PC-3 (cell line): ENCODE measurements at regions not wholly inside any gene's neighbourhood (a gene's known extent, or its start where the extent isn't known, plus 50 kb on each side); places are given as distances from the start of the nearest gene placed in this dataset.
A peak's percentile ranks its signal among the peaks of the same experiment; 100 is the strongest.

ENCODE experiments used
- ATAC-seq: fragments of 200-7000 bp; cut with Tn5 transposase; 2 replicates; pipeline ENCODE4 v1.9.1; 2020; ENCODE audit warnings: mild to moderate bottlenecking, moderate library complexity
- BruUV-seq: library from RNA; stranded (reverse); fragments of 400-500 nt; replicated peaks from 2 replicates; lab custom pipeline; 2021; lab: Mats Ljungman, UMichigan
- CTCF ChIA-PET: fragments of 300-600 bp; sonication (Branson Sonifier 250); formaldehyde crosslinking; loops from one replicate; lab custom pipeline; 2022; ENCODE audit warnings: antibody characterized with exemption; lab: Charles Lee
- POLR2A ChIA-PET: fragments of 300-600 bp; sonication (Branson Sonifier 250); formaldehyde crosslinking; loops from one replicate; lab custom pipeline; 2022; ENCODE audit warnings: antibody characterized with exemption; ENCODE audit not compliant: unreplicated experiment; lab: Charles Lee
- DNase-seq: peaks from one replicate; pipeline ENCODE4 v3.0.0-alpha.2; 2015
- H2AFZ ChIP-seq: fragments of 300-600 bp; sonication (generic); 2 replicates; pipeline ENCODE4 v1.6.0; 2016; ENCODE audit warnings: antibody characterized with exemption, low read length
- H3F3A ChIP-seq: fragments of 300-600 bp; sonication (generic); one replicate; pipeline ENCODE4 v1.6.0; 2017; ENCODE audit warnings: antibody characterized with exemption, low read length, control low read depth, mild to moderate bottlenecking; ENCODE audit not compliant: unreplicated experiment
- H3K27ac ChIP-seq: fragments of 300-600 bp; sonication (generic); 2 replicates; pipeline ENCODE4 v1.5.1; 2016; ENCODE audit warnings: mild to moderate bottlenecking, low read length
- H3K27me3 ChIP-seq: fragments of 300-600 bp; sonication (generic); 2 replicates; pipeline ENCODE4 v1.6.1; 2016; ENCODE audit warnings: low read length, mixed read lengths
- H3K36me3 ChIP-seq: fragments of 300-600 bp; sonication (generic); 2 replicates; pipeline ENCODE4 v1.6.1; 2016; ENCODE audit warnings: low read depth, mixed run types, low read length, mixed read lengths
- H3K4me1 ChIP-seq: fragments of 300-600 bp; sonication (generic); 2 replicates; pipeline ENCODE4 v1.5.1; 2016; ENCODE audit warnings: low read length; ENCODE audit not compliant: insufficient read depth
- H3K4me2 ChIP-seq: fragments of 300-600 bp; sonication (generic); 2 replicates; pipeline ENCODE4 v1.6.0; 2016; ENCODE audit warnings: low read length
- H3K4me3 ChIP-seq: fragments of 300-600 bp; sonication (generic); 2 replicates; pipeline ENCODE4 v1.5.1; 2016; ENCODE audit warnings: mild to moderate bottlenecking, low read length, mixed read lengths
- H3K79me2 ChIP-seq: fragments of 300-600 bp; sonication (generic); 2 replicates; pipeline ENCODE4 v1.6.1; 2017; ENCODE audit warnings: low read length, mixed read lengths
- H3K9ac ChIP-seq: fragments of 300-600 bp; sonication (generic); 2 replicates; pipeline ENCODE4 v1.6.0; 2016; ENCODE audit warnings: mild to moderate bottlenecking, low read length
- H3K9me2 ChIP-seq: fragments of 300-600 bp; sonication (generic); replicated peaks from 2 replicates; pipeline ENCODE4 v1.6.1; 2016; ENCODE audit warnings: mixed run types, low read length, mixed read lengths
- H3K9me3 ChIP-seq: fragments of 300-600 bp; sonication (generic); 2 replicates; pipeline ENCODE4 v1.6.1; 2016; ENCODE audit warnings: low read length, mixed read lengths
- H4K20me1 ChIP-seq: fragments of 300-600 bp; sonication (generic); 2 replicates; pipeline ENCODE4 v1.6.1; 2016; ENCODE audit warnings: low read length, mixed read lengths
- EZH2 ChIP-seq: fragments of 300-600 bp; sonication (generic); IDR thresholded peaks from one replicate; pipeline ENCODE4 v1.6.1; 2017; ENCODE audit warnings: antibody characterized with exemption, mild to moderate bottlenecking, low read length; ENCODE audit not compliant: unreplicated experiment
- EZH2phosphoT487 ChIP-seq: fragments of 300-600 bp; sonication (generic); IDR thresholded peaks from 2 replicates; pipeline ENCODE4 v1.6.1; 2018; ENCODE audit warnings: mild to moderate bottlenecking, antibody characterized with exemption, low read length, borderline replicate concordance
- intact Hi-C: fragments of 100-400 bp; cut with micrococcal nuclease; formaldehyde crosslinking; loops from 2 replicates; pipeline ENCODE4 v1.9.0; 2023
- TF ChIP-seq, protein P1 (sequence below): fragments of 300-600 bp; sonication (generic); conservative IDR thresholded peaks from 2 replicates; pipeline ENCODE4 v1.5.1; 2017; ENCODE audit warnings: antibody characterized with exemption, low read depth, mild to moderate bottlenecking, low read length

DNA sequence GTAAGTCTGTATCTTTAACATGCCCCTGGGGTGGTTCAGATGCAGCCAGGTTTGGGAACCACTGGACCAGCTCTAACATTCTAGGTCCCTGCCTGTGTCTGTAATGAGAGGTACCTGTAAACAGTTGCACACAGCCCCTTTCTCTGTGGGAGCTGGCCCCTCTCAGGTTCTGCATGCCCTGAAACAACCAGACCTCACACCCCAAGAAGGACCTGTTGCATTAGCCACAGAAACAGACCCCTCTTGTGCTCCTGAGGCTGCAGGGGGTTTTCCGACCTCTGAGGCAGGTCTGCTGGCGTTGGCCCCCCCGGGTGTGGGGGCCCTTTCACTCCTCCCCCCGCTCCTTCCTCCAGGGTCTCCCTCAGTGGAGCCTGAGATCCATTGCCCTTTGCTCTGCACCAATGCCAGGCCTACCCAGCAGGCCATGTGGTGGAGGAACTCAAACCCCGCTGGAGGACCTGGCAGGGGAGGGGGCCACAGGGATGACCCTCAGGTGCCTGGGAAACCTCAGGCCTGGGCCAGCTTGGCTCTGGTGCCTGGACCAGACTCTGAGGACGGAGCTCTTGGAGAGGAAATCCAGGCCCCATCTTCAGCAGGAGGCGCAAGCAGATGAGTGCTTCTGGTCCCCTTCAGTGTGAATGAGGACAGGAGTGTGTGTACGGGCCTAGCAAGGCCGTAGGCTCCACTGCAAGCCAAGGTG lies 61.4 kb upstream of the PJA1 start:
- intact Hi-C loops = no loop called here
- POLR2A ChIA-PET = no interaction called here

DNA sequence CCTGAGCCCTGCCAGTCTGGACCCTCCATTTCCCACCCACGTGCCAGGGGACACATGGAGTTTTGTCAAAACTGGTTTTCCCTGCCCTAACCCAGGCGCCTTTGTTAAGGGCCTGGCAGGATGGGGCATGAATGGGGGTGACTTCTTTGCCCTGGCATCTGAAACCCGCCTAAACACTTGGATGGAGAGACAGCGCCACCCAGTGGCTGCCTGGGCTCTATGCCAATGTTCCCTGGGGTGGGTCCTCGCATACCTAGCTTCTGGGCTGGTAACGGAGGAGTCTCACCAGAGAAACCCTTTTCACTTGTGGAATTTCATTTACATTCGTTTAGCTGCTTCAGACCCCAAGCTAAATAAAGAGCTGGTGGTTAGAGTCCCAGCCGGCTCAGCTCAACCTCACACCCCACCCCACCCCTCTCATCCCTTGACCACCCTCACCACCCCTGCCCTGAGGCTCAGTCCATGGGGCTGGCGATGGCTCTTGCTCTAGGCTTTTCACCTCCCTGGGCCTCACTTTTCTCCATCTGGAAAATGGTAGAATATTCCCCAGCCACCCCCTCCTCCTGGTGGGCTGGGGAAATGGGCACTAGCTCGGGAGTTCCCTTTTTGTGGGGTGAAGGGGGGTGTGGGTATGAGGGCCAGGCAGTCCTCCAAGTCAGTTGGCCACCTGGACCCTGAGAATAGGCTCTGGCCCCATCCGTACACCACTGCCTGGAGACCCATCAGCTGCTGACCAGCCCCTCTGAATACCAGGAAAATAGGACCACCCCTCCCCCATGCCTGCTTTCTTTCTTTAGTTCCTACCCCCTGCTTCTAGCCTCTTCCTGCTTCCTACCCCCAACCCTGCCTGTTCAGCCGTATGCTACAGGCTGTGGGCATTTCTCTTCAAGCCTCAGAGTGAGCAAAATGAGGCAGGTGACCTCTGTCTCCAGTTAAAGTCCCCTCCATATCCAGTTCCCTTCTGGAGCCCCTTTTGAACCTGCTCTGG lies 57.1 kb upstream of the PJA1 start:
- no peaks in the 10 kb centered on the region for H3F3A ChIP-seq
- H4K20me1 ChIP-seq = no peaks in the 10 kb centered on the region
- no peak overlapping the region for H3K9ac ChIP-seq
- H3K36me3 ChIP-seq = no peaks in the 10 kb centered on the region
- CTCF ChIA-PET = interaction anchor here (1.3 to 1.8 kb wide), 4 partner anchors 128 to 400 kb away, joined by 6 to 9 read pairs (median 8); partner anchors contain the start of gene EFNB1
- TF ChIP-seq, protein P1, sequence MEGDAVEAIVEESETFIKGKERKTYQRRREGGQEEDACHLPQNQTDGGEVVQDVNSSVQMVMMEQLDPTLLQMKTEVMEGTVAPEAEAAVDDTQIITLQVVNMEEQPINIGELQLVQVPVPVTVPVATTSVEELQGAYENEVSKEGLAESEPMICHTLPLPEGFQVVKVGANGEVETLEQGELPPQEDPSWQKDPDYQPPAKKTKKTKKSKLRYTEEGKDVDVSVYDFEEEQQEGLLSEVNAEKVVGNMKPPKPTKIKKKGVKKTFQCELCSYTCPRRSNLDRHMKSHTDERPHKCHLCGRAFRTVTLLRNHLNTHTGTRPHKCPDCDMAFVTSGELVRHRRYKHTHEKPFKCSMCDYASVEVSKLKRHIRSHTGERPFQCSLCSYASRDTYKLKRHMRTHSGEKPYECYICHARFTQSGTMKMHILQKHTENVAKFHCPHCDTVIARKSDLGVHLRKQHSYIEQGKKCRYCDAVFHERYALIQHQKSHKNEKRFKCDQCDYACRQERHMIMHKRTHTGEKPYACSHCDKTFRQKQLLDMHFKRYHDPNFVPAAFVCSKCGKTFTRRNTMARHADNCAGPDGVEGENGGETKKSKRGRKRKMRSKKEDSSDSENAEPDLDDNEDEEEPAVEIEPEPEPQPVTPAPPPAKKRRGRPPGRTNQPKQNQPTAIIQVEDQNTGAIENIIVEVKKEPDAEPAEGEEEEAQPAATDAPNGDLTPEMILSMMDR = peak; percentile 86
- TF ChIP-seq EZH2phosphoT487 = no peak
- TF ChIP-seq EZH2 = no peak
- H3K9me3 ChIP-seq = no peaks in the 10 kb centered on the region
- no peak overlapping the region for H2AFZ ChIP-seq
- intact Hi-C loops = loop anchor here (1.0 to 5.0 kb wide), 5 partner anchors 70 to 400 kb away; no protein-coding TSS in a partner anchor
- H3K27ac ChIP-seq = no peak overlapping the region
- POLR2A ChIA-PET = interaction anchor here (1.0 kb wide), 1 partner anchor 394 kb away, joined by 4 read pairs; the partner anchor contains the start of gene EFNB1
- H3K4me1 ChIP-seq = peaks cover 8% of the 10 kb centered on the region
- H3K9me2 ChIP-seq = no peaks in the 10 kb centered on the region
- H3K79me2 ChIP-seq = no peaks in the 10 kb centered on the region
- H3K4me3 ChIP-seq = no peak overlapping the region
- DNase-seq (peak; percentile 83), ATAC-seq (peak; percentile 93)
- H3K4me2 ChIP-seq = no peak overlapping the region
- BruUV-seq = no TSS peak
- H3K27me3 ChIP-seq = no peaks in the 10 kb centered on the region

More for the DNA sequence above, 61.4 kb upstream of the PJA1 start:
- ATAC-seq (no peak), DNase-seq (no peak)
- Histone ChIP-seq H3K27me3 (no peaks in the 10 kb centered on the region), H3K9ac (no peak overlapping the region), H3F3A (no peaks in the 10 kb centered on the region), H3K4me2 (no peak overlapping the region), H3K9me2 (no peaks in the 10 kb centered on the region), H3K79me2 (no peaks in the 10 kb centered on the region), H2AFZ (no peak overlapping the region), H3K4me3 (no peak overlapping the region), H3K9me3 (no peaks in the 10 kb centered on the region), H3K27ac (no peak overlapping the region), H4K20me1 (no peaks in the 10 kb centered on the region), H3K4me1 (peaks cover 11% of the 10 kb centered on the region), H3K36me3 (no peaks in the 10 kb centered on the region)
- TF ChIP-seq EZH2 (no peak), EZH2phosphoT487 (no peak)
- TF ChIP-seq, protein P1 = no peak
- no TSS peak for BruUV-seq
- CTCF ChIA-PET = no interaction called here
